ENCODE measurements at regions not wholly inside any gene's neighbourhood (a gene's known extent, or its start where the extent isn't known, plus 50 kb on each side); places are given as distances from the start of the nearest gene placed in this dataset.

GRCh38 chr18:52228166-52228565 is 111.8 kb upstream of the DCC start:
- no peaks in the 10 kb centered on the region for H3K27me3 ChIP-seq
- no peak overlapping the region for H3K27ac ChIP-seq
- H3K4me1 ChIP-seq, result no peaks in the 10 kb centered on the region
- intact Hi-C loops (cut with DNase I; ENCODE audit: low total_unique reads), result no loop called here
- no peak for DNase-seq
- H3K36me3 ChIP-seq, result no peaks in the 10 kb centered on the region
- H3K4me3 ChIP-seq, result no peak overlapping the region
- TF ChIP-seq CTCF (IDR thresholded peaks at IDR 0.05), result no peak
- TF ChIP-seq POLR2A (IDR thresholded peaks at IDR 0.05), result no peak
- H3K9me3 ChIP-seq, result no peaks in the 10 kb centered on the region

GRCh38 chr18:52236131-52236530 is 103.9 kb upstream of the DCC start:
- Histone ChIP-seq H3K27ac (no peak overlapping the region), H3K4me1 (no peaks in the 10 kb centered on the region), H3K27me3 (no peaks in the 10 kb centered on the region), H3K36me3 (no peaks in the 10 kb centered on the region), H3K4me3 (no peak overlapping the region), H3K9me3 (no peaks in the 10 kb centered on the region)
- TF ChIP-seq POLR2A (IDR thresholded peaks at IDR 0.05) (no peak), CTCF (IDR thresholded peaks at IDR 0.05) (no peak)
- intact Hi-C loops (cut with DNase I; ENCODE audit: low total_unique reads), result no loop called here
- DNase-seq, result no peak

- intact Hi-C loops (cut with DNase I; ENCODE audit: low total_unique reads), result no loop called here
- Histone ChIP-seq H3K9me3 (no peaks in the 10 kb centered on the region), H3K4me3 (no peak overlapping the region), H3K4me1 (no peaks in the 10 kb centered on the region), H3K27ac (no peak overlapping the region), H3K36me3 (no peaks in the 10 kb centered on the region), H3K27me3 (no peaks in the 10 kb centered on the region)
- TF ChIP-seq POLR2A (IDR thresholded peaks at IDR 0.05) (no peak), CTCF (IDR thresholded peaks at IDR 0.05) (no peak)
- no peak for DNase-seq
Measured at GRCh38 chr18:52237551-52237950, 102.4 kb upstream of the DCC start.

DNA sequence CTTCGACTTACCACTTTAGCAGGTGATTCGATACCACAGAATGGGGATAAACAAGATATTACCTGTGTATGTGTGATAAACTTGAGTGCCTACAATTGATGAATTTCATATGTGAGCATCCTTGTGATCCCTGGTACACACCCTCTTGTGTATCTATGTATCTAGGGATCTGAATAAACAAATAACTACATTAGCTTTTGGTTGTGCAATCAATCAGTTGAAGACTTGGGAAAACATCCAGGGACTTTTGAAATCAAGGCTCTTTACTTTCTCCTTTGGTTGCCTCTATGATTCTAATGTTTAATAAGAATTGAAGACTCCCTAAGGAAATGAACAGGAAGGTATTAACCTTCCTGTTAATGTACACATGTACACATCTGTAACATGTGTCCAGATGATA is 97.3 kb upstream of the DCC start:
- Histone ChIP-seq H3K27me3 (no peaks in the 10 kb centered on the region), H3K27ac (no peak overlapping the region), H3K4me1 (no peaks in the 10 kb centered on the region), H3K4me3 (no peak overlapping the region), H3K36me3 (no peaks in the 10 kb centered on the region), H3K9me3 (no peaks in the 10 kb centered on the region)
- DNase-seq, result no peak
- intact Hi-C loops (cut with DNase I; ENCODE audit: low total_unique reads), result no loop called here
- no peak for TF ChIP-seq CTCF (IDR thresholded peaks at IDR 0.05)
- TF ChIP-seq POLR2A (IDR thresholded peaks at IDR 0.05), result no peak

DNA sequence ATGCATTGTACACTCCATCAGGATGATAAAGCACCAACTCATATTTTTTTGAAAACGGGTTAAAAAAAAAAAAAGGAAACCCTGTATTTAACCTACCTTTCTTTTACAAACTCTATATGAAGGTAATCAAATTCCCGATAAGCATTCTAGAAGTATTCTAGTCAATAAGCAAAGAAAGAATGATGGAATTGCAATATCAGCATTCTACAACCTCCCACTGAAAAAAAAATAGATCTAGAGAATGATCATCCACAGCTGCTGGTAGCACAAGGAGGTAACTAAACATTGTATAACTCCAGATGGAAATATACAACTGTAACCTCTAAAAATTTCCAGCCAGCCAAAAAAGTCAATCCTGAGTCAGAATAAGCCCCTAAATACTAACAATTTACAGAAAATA is 95.3 kb upstream of the DCC start:
- Histone ChIP-seq H3K27ac (no peak overlapping the region), H3K36me3 (no peaks in the 10 kb centered on the region), H3K27me3 (no peaks in the 10 kb centered on the region), H3K4me3 (no peak overlapping the region), H3K4me1 (no peaks in the 10 kb centered on the region), H3K9me3 (no peaks in the 10 kb centered on the region)
- no peak for DNase-seq
- TF ChIP-seq POLR2A (IDR thresholded peaks at IDR 0.05) (no peak), CTCF (IDR thresholded peaks at IDR 0.05) (no peak)
- intact Hi-C loops (cut with DNase I; ENCODE audit: low total_unique reads), result no loop called here

Measured in uterus (tissue), 3 donors.